Prostate gland (tissue), 2 donors: ENCODE measurements at regions not wholly inside any gene's neighbourhood (a gene's known extent, or its start where the extent isn't known, plus 50 kb on each side); places are given as distances from the start of the nearest gene placed in this dataset.

Experiments used
- CTCF ChIP-seq, 4 experiments: fragments of 200-600 bp in 2 of 4; fragments of 450-650 bp in 2 of 4; sonication (generic) in 2 of 4; IDR thresholded peaks; 1 replicate in 3 of 4; 2 replicates in 1 of 4; pipeline ENCODE4 v1.5.1; 2016 to 2019; ENCODE audit warnings: antibody characterized with exemption in 4 of 4, mild to moderate bottlenecking in 2 of 4, moderate library complexity in 2 of 4
- POLR2A ChIP-seq: fragments of 450-650 bp; IDR thresholded peaks from one replicate; pipeline ENCODE4 v1.6.1; 2016; ENCODE audit warnings: antibody characterized with exemption, mild to moderate bottlenecking
- POLR2AphosphoS5 ChIP-seq: sonication (generic); formaldehyde crosslinking; IDR thresholded peaks from one replicate; pipeline ENCODE4 v1.6.1; 2017; ENCODE audit warnings: antibody characterized with exemption

GRCh38 chr20:17827079-17827478 lies 127.3 kb downstream of the BANF2 start:
- no peak for TF ChIP-seq POLR2AphosphoS5
- TF ChIP-seq CTCF (IDR thresholded peaks at IDR 0.05), result no peak
- no peak for TF ChIP-seq POLR2A
